T-cell (primary cell): ENCODE measurements at regions not wholly inside any gene's neighbourhood (a gene's known extent, or its start where the extent isn't known, plus 50 kb on each side); places are given as distances from the start of the nearest gene placed in this dataset.
"Not testable (repeated sequence)": the region's sequence is repeated elsewhere in the genome, so short reads cannot be mapped to it uniquely, and the experiment has no call there.

Experiments
- ATAC-seq, 4 experiments: fragments of 200-7000 bp in 3 of 4; fragments of 150-1000 bp in 1 of 4; cut with Tn5 transposase; replicated peaks in 1 of 4; 1 replicate in 3 of 4; 2 replicates in 1 of 4; pipeline ENCODE4 v1.10.0; 2021; ENCODE audit warnings: moderate library complexity in 3 of 4, mild to moderate bottlenecking in 2 of 4, moderate number of reproducible peaks in 1 of 4
- CTCF ChIA-PET, 2 donors: fragments of 300-600 bp; sonication (Branson Sonifier 250); formaldehyde crosslinking; loops; one replicate each; lab custom pipeline; 2022; ENCODE audit warnings: antibody characterized with exemption in 2 of 2; lab: Charles Lee
- POLR2A ChIA-PET, 2 donors: fragments of 300-600 bp; sonication (Branson Sonifier 250); formaldehyde crosslinking; loops; one replicate each; lab custom pipeline; 2022; ENCODE audit warnings: antibody characterized with exemption in 2 of 2; lab: Charles Lee
- DNase-seq, 35 experiments: peaks; one replicate each; pipeline versions ENCODE4 v3.0.0 to v3.0.0-alpha.2; 2013 to 2023
- H3K27ac ChIP-seq: one replicate; pipeline ENCODE4 v1.5.1; 2013; ENCODE audit warnings: low read length
- H3K27me3 ChIP-seq, 2 experiments: replicated peaks in 1 of 2; 1 replicate in 1 of 2; 2 replicates in 1 of 2; pipeline versions ENCODE4 v1.6.1 to v1.7.0; 2013; ENCODE audit warnings: low read length in 1 of 2, mixed read lengths in 1 of 2; ENCODE audit not compliant: control insufficient read depth in 2 of 2, insufficient read depth in 2 of 2; ENCODE audit errors: extremely low read depth in 1 of 2
- H3K36me3 ChIP-seq, 2 donors: 1 replicate in 1 of 2; 2 replicates in 1 of 2; pipeline versions ENCODE4 v1.6.1 to v1.7.0; 2013; ENCODE audit warnings: low read length in 1 of 2; ENCODE audit not compliant: control insufficient read depth in 2 of 2, insufficient read depth in 1 of 2; ENCODE audit errors: extremely low read depth in 1 of 2
- H3K4me1 ChIP-seq, 2 experiments: 1 replicate in 1 of 2; 2 replicates in 1 of 2; pipeline versions ENCODE4 v1.6.1 to v1.7.0; 2013; ENCODE audit warnings: low read length in 2 of 2, mixed read lengths in 1 of 2; ENCODE audit not compliant: insufficient read depth in 2 of 2, control insufficient read depth in 1 of 2; ENCODE audit errors: extremely low read depth in 1 of 2
- H3K4me3 ChIP-seq, 2 donors: 1 replicate in 1 of 2; 2 replicates in 1 of 2; pipeline versions ENCODE4 v1.5.1 to v1.7.0; 2013; ENCODE audit warnings: mild to moderate bottlenecking in 2 of 2, low read length in 1 of 2, moderate library complexity in 1 of 2; ENCODE audit not compliant: control insufficient read depth in 1 of 2; ENCODE audit errors: extremely low read depth in 1 of 2
- H3K9me3 ChIP-seq: 2 replicates; pipeline ENCODE4 v1.7.0; 2013
- H3K27ac Mint-ChIP-seq, 2 donors: one replicate each; pipeline ENCODE4 v1.8.0; 2020 to 2021; ENCODE audit warnings: mild to moderate bottlenecking in 2 of 2, mixed read lengths in 2 of 2
- H3K27me3 Mint-ChIP-seq, 2 donors: one replicate each; pipeline ENCODE4 v1.8.0; 2021 to 2022; ENCODE audit warnings: mixed read lengths in 2 of 2
- H3K36me3 Mint-ChIP-seq: one replicate; pipeline ENCODE4 v1.8.0; 2021; ENCODE audit warnings: mixed read lengths
- H3K4me1 Mint-ChIP-seq, 3 donors: one replicate each; pipeline ENCODE4 v1.8.0; 2020 to 2022; ENCODE audit warnings: mixed read lengths in 3 of 3, mild to moderate bottlenecking in 1 of 3
- H3K4me3 Mint-ChIP-seq, 3 donors: one replicate each; pipeline ENCODE4 v1.8.0; 2020 to 2022; ENCODE audit warnings: mild to moderate bottlenecking in 3 of 3, mixed read lengths in 3 of 3, moderate library complexity in 3 of 3
- H3K9me3 Mint-ChIP-seq, 3 donors: one replicate each; pipeline ENCODE4 v1.8.0; 2020 to 2022; ENCODE audit warnings: mixed read lengths in 3 of 3
- WGBS: methylation state at CpG from one replicate; pipeline ENCODE4 v1.1.5; 2013; ENCODE audit warnings: missing lambda C conversion rate; ENCODE audit not compliant: insufficient coverage; 5-methylcytosine and 5-hydroxymethylcytosine counted together

GRCh38 chr12:94829552-94829951 lies 173.9 kb downstream of the NDUFA12 start:
- H3K4me3 Mint-ChIP-seq = no peak overlapping the region

DNA sequence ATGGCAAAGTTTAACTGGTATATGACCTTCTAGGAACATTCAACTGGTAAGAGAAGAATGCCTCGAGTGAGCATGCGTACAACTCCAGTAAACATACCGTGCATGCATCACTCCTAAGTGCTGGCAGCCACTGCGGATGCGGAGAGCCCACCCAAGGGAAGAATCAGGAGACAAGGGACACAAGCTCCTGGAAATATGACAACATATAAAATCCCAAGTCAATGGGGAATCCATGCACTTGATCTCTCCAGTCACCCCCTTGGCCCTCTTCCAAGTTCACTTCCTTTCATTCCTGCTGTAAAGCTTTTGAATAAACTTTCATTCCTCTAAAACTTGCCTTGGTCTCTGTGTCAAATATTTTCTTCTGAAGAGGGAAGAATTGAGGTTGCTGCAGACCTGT lies 168.7 kb upstream of the TMCC3 start:
- Mint-ChIP-seq H3K4me3 (no peak overlapping the region), H3K27ac (no peak overlapping the region), H3K4me1 (no peaks in the 10 kb centered on the region), H3K27me3 (peaks cover 0 to 5% of the 10 kb centered on the region in 2 donors), H3K9me3 (peaks cover 2 to 7% (median 3%) of the 10 kb centered on the region in 3 donors), H3K36me3 (no peaks in the 10 kb centered on the region)
- no peak overlapping the region for H3K4me3 ChIP-seq
- H3K4me1 ChIP-seq = no peaks in the 10 kb centered on the region
- H3K36me3 ChIP-seq = no peaks in the 10 kb centered on the region
- ChIA-PET CTCF (interaction anchor here in 1 of 2 donors (0.6 kb wide), 1 partner anchor 223 kb away, joined by 3 read pairs; no protein-coding TSS in a partner anchor), POLR2A (no interaction called here)
- 87% methylated on average over 5 of the region's 5 CpGs for WGBS
- ATAC-seq (no peak), DNase-seq (no peak)
- H3K27me3 ChIP-seq = peaks cover 0 to 5% of the 10 kb centered on the region in 2 experiments
- peaks cover under 1% of the 10 kb centered on the region for H3K9me3 ChIP-seq
- H3K27ac ChIP-seq = no peak overlapping the region

More at GRCh38 chr12:94829552-94829951, 173.9 kb downstream of the NDUFA12 start:
- H3K27me3 ChIP-seq = no peaks in the 10 kb centered on the region
- H3K27ac Mint-ChIP-seq = no peak overlapping the region
- H3K4me3 ChIP-seq = no peak overlapping the region
- POLR2A ChIA-PET = no interaction called here
- H3K4me1 Mint-ChIP-seq = peaks cover 14 to 21% (median 16%) of the 10 kb centered on the region in 3 donors
- H3K4me1 ChIP-seq = peaks cover 2 to 5% of the 10 kb centered on the region in 2 experiments
- CTCF ChIA-PET = no interaction called here
- no peaks in the 10 kb centered on the region for H3K36me3 Mint-ChIP-seq
- H3K9me3 Mint-ChIP-seq = no peaks in the 10 kb centered on the region
- H3K27me3 Mint-ChIP-seq = no peaks in the 10 kb centered on the region
- no peak for ATAC-seq
- WGBS = no CpG with 5 or more reads among the region's 1 CpG
- no peaks in the 10 kb centered on the region for H3K36me3 ChIP-seq
- H3K27ac ChIP-seq = no peak overlapping the region
- no peak for DNase-seq
- no peaks in the 10 kb centered on the region for H3K9me3 ChIP-seq

DNA sequence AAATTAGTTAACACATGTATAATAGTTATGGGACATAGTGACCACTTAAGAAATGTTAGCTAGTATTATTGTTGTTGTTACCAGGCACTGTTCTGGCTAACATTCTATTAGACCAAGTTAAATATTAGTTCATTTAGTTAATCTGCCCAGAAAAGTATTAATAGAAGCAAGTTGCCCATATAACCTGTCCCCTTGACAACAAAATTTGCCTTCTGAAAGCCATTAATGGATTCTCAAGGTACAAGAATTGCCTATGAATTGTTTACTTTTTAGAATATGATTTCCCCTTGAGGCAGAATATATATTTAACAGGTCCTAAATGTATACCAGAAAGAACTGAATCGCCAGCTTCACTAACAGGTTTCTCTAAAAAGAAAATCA lies 167.3 kb upstream of the TMCC3 start:
- ATAC-seq (no peak), DNase-seq (no peak)
- Histone ChIP-seq H3K9me3 (peaks cover 2% of the 10 kb centered on the region), H3K4me1 (no peaks in the 10 kb centered on the region), H3K36me3 (no peaks in the 10 kb centered on the region), H3K27ac (no peak overlapping the region), H3K4me3 (no peak overlapping the region), H3K27me3 (peaks cover 0 to 5% of the 10 kb centered on the region in 2 experiments)
- no CpG with 5 or more reads among the region's 1 CpG for WGBS
- ChIA-PET CTCF (no interaction called here), POLR2A (no interaction called here)
- Mint-ChIP-seq H3K4me3 (no peak overlapping the region), H3K27ac (no peak overlapping the region), H3K9me3 (peaks cover 13 to 18% (median 15%) of the 10 kb centered on the region in 3 donors), H3K27me3 (peaks cover 0 to 5% of the 10 kb centered on the region in 2 donors), H3K36me3 (no peaks in the 10 kb centered on the region), H3K4me1 (no peaks in the 10 kb centered on the region)

DNA sequence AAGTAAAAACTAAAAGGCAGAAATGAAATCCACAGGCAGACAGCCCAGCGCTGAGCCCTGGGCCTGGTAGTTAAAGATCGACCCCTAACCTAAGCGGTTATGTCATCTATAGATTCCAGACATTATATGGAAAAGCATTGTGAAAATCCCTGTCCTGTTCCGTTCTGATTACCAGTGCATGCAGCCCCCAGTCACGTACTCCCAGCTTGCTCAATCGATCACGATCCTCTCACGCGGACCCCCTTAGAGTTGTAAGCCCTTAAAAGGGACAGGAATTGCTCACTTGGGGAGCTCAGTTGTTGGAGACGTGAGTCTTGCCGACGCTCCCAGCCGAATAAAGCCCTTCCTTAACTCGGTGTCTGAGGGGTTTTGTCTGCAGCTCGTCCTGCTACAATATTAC lies 166.8 kb upstream of the TMCC3 start:
- H3K27ac ChIP-seq, H3K4me3 ChIP-seq, H3K4me1 Mint-ChIP-seq, H3K27me3 ChIP-seq, DNase-seq, H3K27ac Mint-ChIP-seq, H3K9me3 ChIP-seq, H3K36me3 ChIP-seq, ATAC-seq, POLR2A ChIA-PET, H3K27me3 Mint-ChIP-seq, H3K4me3 Mint-ChIP-seq, H3K36me3 Mint-ChIP-seq, H3K4me1 ChIP-seq: not testable (repeated sequence)
- 94% methylated on average over 3 of the region's 15 CpGs for WGBS
- H3K9me3 Mint-ChIP-seq = peaks cover 13 to 18% (median 16%) of the 10 kb centered on the region in 3 donors
- CTCF ChIA-PET = interaction anchor here (0.5 to 0.7 kb wide), 2 partner anchors 48 to 717 kb away, joined by 3 to 6 read pairs; no protein-coding TSS in a partner anchor

DNA sequence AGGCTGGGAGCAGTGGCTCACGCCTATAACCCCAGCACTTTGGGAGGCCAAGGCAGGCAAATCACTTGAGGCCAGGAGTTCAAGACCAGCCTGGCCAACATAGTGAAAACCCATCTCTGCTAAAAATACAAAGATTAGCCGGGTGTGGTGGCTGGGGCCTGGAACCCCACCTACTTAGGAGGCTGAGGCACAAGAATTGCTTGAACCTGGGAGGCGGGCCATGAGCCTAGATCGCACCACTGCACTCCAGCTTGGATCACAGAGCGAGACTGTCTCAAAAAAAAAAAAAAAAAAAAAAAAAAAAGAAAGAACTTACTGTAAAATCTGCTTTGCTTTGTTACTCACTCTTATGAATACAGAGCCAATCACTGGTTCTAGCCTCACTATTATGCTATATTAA lies 166.4 kb upstream of the TMCC3 start:
- H3K4me3 Mint-ChIP-seq, H3K4me1 ChIP-seq: not testable (repeated sequence)

DNA sequence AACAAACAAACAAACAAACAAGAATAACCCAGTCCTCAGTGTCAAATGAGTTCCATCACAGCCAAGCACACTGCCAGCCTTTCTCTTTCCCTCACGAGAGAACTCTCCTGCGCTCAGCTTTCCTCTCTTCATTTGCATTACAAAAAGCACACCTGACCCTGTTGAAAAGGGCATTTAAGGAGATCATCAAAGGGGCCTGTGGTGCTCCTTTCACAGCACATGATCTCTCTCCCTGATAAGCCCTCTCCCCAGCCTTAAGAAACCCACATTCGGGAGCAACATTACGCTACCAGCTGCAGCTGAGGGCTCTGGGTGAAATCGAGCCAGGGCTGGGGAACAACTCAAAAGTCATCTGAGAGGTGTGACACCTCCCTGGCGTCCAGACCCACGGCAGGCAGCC lies 165.6 kb upstream of the TMCC3 start:
- Histone ChIP-seq H3K4me3 (no peak overlapping the region), H3K27ac (no peak overlapping the region), H3K4me1 (no peaks in the 10 kb centered on the region), H3K36me3 (no peaks in the 10 kb centered on the region), H3K9me3 (peaks cover 2% of the 10 kb centered on the region), H3K27me3 (peaks cover 0 to 5% of the 10 kb centered on the region in 2 experiments)
- Mint-ChIP-seq H3K36me3 (no peaks in the 10 kb centered on the region), H3K4me3 (no peak overlapping the region), H3K27ac (no peak overlapping the region), H3K9me3 (peaks cover 16 to 24% (median 21%) of the 10 kb centered on the region in 3 donors), H3K4me1 (no peaks in the 10 kb centered on the region), H3K27me3 (peaks cover 0 to 5% of the 10 kb centered on the region in 2 donors)
- 49% methylated on average over 5 of the region's 7 CpGs for WGBS
- POLR2A ChIA-PET = no interaction called here
- ATAC-seq (no peak), DNase-seq (no peak)
- CTCF ChIA-PET = no interaction called here

More for the DNA sequence above, 166.4 kb upstream of the TMCC3 start:
- WGBS = 50% methylated on average over 2 of the region's 5 CpGs
- H3K27me3 ChIP-seq, H3K27me3 Mint-ChIP-seq, ATAC-seq, POLR2A ChIA-PET, H3K27ac Mint-ChIP-seq, H3K27ac ChIP-seq, DNase-seq, H3K4me1 Mint-ChIP-seq, H3K36me3 ChIP-seq, H3K4me3 ChIP-seq, H3K36me3 Mint-ChIP-seq, H3K9me3 ChIP-seq: not testable (repeated sequence)
- H3K9me3 Mint-ChIP-seq = peaks cover 13 to 18% (median 17%) of the 10 kb centered on the region in 3 donors
- CTCF ChIA-PET = interaction anchor here (0.5 to 0.7 kb wide), 2 partner anchors 49 to 718 kb away, joined by 3 to 6 read pairs; no protein-coding TSS in a partner anchor

GRCh38 chr12:94815450-94815849 lies 165.1 kb upstream of the TMCC3 start:
- H3K27ac ChIP-seq = no peak overlapping the region
- peaks cover 0 to 5% of the 10 kb centered on the region in 2 donors for H3K27me3 Mint-ChIP-seq
- ATAC-seq = no peak

More at GRCh38 chr12:94815450-94815849, 165.1 kb upstream of the TMCC3 start:
- DNase-seq = no peak
- H3K4me3 Mint-ChIP-seq = no peak overlapping the region
- Histone ChIP-seq H3K9me3 (peaks cover 2% of the 10 kb centered on the region), H3K4me3 (no peak overlapping the region), H3K4me1 (no peaks in the 10 kb centered on the region), H3K27me3 (peaks cover 0 to 5% of the 10 kb centered on the region in 2 experiments), H3K36me3 (no peaks in the 10 kb centered on the region)
- H3K27ac Mint-ChIP-seq = no peak overlapping the region
- H3K4me1 Mint-ChIP-seq = no peaks in the 10 kb centered on the region
- WGBS = 100% methylated on average over 2 of the region's 2 CpGs
- ChIA-PET CTCF (no interaction called here), POLR2A (no interaction called here)
- H3K9me3 Mint-ChIP-seq = peaks cover 16 to 26% (median 21%) of the 10 kb centered on the region in 3 donors
- no peaks in the 10 kb centered on the region for H3K36me3 Mint-ChIP-seq
